HEK293T (cell line): ENCODE measurements at regions not wholly inside any gene's neighbourhood (a gene's known extent, or its start where the extent isn't known, plus 50 kb on each side); places are given as distances from the start of the nearest gene placed in this dataset.

Experiments
- CTCF ChIA-PET: fragments of 350-600 bp; formaldehyde crosslinking; extraction: SDS; loops from one replicate; lab custom pipeline; 2021; ENCODE audit warnings: antibody characterized with exemption, inconsistent platforms; lab: Yijun Ruan, JAX
- POLR2A ChIA-PET: fragments of 350-600 bp; formaldehyde crosslinking; extraction: SDS; loops from one replicate; lab custom pipeline; 2020; ENCODE audit warnings: antibody characterized with exemption, inconsistent platforms; lab: Yijun Ruan, JAX
- DNase-seq: peaks from one replicate; pipeline ENCODE4 v3.0.0; 2012; ENCODE audit warnings: mixed read lengths; ENCODE audit errors: extremely low spot score
- ARNT ChIP-seq: fragments of 450-650 bp; IDR thresholded peaks from 2 replicates; pipeline ENCODE4 v1.6.1; 2017; ENCODE audit warnings: mild to moderate bottlenecking
- BHLHE40 ChIP-seq: fragments of 450-650 bp; IDR thresholded peaks from 2 replicates; pipeline ENCODE4 v1.6.1; 2016; ENCODE audit warnings: mild to moderate bottlenecking, moderate library complexity, borderline replicate concordance
- CTBP1 ChIP-seq: fragments of 450-650 bp; IDR thresholded peaks from 2 replicates; pipeline ENCODE4 v1.6.1; 2016; ENCODE audit warnings: borderline replicate concordance
- ELF4 ChIP-seq: fragments of 450-650 bp; IDR thresholded peaks from 2 replicates; pipeline ENCODE4 v1.6.1; 2017; ENCODE audit warnings: antibody characterized with exemption
- FOXA1 ChIP-seq: fragments of 450-650 bp; IDR thresholded peaks from 2 replicates; pipeline ENCODE4 v1.6.1; 2016; ENCODE audit warnings: mild to moderate bottlenecking
- FOXK2 ChIP-seq: fragments of 450-650 bp; IDR thresholded peaks from 2 replicates; pipeline ENCODE4 v1.6.1; 2016; ENCODE audit warnings: mild to moderate bottlenecking
- FOXM1 ChIP-seq: fragments of 450-650 bp; IDR thresholded peaks from 2 replicates; pipeline ENCODE4 v1.6.1; 2017; ENCODE audit warnings: mild to moderate bottlenecking, borderline replicate concordance
- HDGF ChIP-seq: fragments of 450-650 bp; IDR thresholded peaks from 2 replicates; pipeline ENCODE4 v1.6.1; 2017; ENCODE audit warnings: antibody characterized with exemption, borderline replicate concordance
- L3MBTL2 ChIP-seq: fragments of 450-650 bp; conservative IDR thresholded peaks from 2 replicates; pipeline ENCODE4 v1.6.1; 2016; ENCODE audit warnings: mild to moderate bottlenecking
- LEF1 ChIP-seq: fragments of 450-650 bp; IDR thresholded peaks from 2 replicates; pipeline ENCODE4 v1.6.1; 2017; ENCODE audit warnings: mild to moderate bottlenecking, borderline replicate concordance
- NFRKB ChIP-seq: fragments of 450-650 bp; IDR thresholded peaks from 2 replicates; pipeline ENCODE4 v1.6.1; 2016; ENCODE audit warnings: mild to moderate bottlenecking, moderate library complexity
- PKNOX1 ChIP-seq: fragments of 450-650 bp; IDR thresholded peaks from 2 replicates; pipeline ENCODE4 v1.6.1; 2016
- SP1 ChIP-seq: fragments of 450-650 bp; IDR thresholded peaks from 2 replicates; pipeline ENCODE4 v1.6.1; 2017
- SUZ12 ChIP-seq: fragments of 450-650 bp; IDR thresholded peaks from 2 replicates; pipeline ENCODE4 v1.6.1; 2016; ENCODE audit warnings: mild to moderate bottlenecking
- TARDBP ChIP-seq: fragments of 450-650 bp; IDR thresholded peaks from 2 replicates; pipeline ENCODE4 v1.6.1; 2016
- ZNF384 ChIP-seq: fragments of 450-650 bp; IDR thresholded peaks from 2 replicates; pipeline ENCODE4 v1.6.1; 2016

GRCh38 chr21:25126564-25126963, 480.7 kb downstream of the MRPL39 start:
- CTCF ChIA-PET = no interaction called here
- POLR2A ChIA-PET = no interaction called here
- TF ChIP-seq BHLHE40 = no peak
- no peak for TF ChIP-seq ELF4
- no peak for TF ChIP-seq FOXA1
- TF ChIP-seq PKNOX1 = no peak
- TF ChIP-seq ARNT = no peak
- TF ChIP-seq FOXM1 = no peak
- no peak for TF ChIP-seq TARDBP
- no peak for DNase-seq

- ChIA-PET CTCF (interaction anchor here (0.6 kb wide), 1 partner anchor 1590 kb away, joined by 4 read pairs; no protein-coding TSS in a partner anchor), POLR2A (no interaction called here)
Measured at GRCh38 chr21:25118648-25119047, 488.6 kb downstream of the MRPL39 start.

GRCh38 chr21:25115021-25115420, 492.3 kb downstream of the MRPL39 start:
- TF ChIP-seq FOXK2 (no peak), ZNF384 (no peak), TARDBP (no peak), CTBP1 (no peak), L3MBTL2 (no peak), FOXA1 (no peak), ARNT (no peak), SP1 (no peak), FOXM1 (no peak)
- no peak for DNase-seq
- ChIA-PET POLR2A (no interaction called here), CTCF (no interaction called here)

More at GRCh38 chr21:25118648-25119047, 488.6 kb downstream of the MRPL39 start:
- no peak for DNase-seq
- no peak for TF ChIP-seq HDGF
- no peak for TF ChIP-seq ELF4
- no peak for TF ChIP-seq SUZ12

GRCh38 chr21:25107708-25108107, 499.6 kb downstream of the MRPL39 start:
- DNase-seq = no peak
- POLR2A ChIA-PET = no interaction called here
- CTCF ChIA-PET = no interaction called here
- no peak for TF ChIP-seq ELF4
- no peak for TF ChIP-seq FOXM1
- no peak for TF ChIP-seq ARNT
- no peak for TF ChIP-seq TARDBP
- TF ChIP-seq HDGF = no peak
- no peak for TF ChIP-seq SP1
- no peak for TF ChIP-seq LEF1
- TF ChIP-seq ZNF384 = no peak
- no peak for TF ChIP-seq FOXA1
- no peak for TF ChIP-seq PKNOX1
- TF ChIP-seq SUZ12 = no peak
- TF ChIP-seq L3MBTL2 = no peak
- TF ChIP-seq CTBP1 = no peak

- TF ChIP-seq CTBP1 = no peak
- TF ChIP-seq FOXM1 = no peak
- no peak for TF ChIP-seq NFRKB
- TF ChIP-seq ZNF384 = no peak
- TF ChIP-seq SP1 = no peak
- ChIA-PET POLR2A (no interaction called here), CTCF (no interaction called here)
- no peak for DNase-seq
Measured at GRCh38 chr21:25103500-25104207, 503.6 kb downstream of the MRPL39 start.

GRCh38 chr21:25097648-25098047, 509.6 kb downstream of the MRPL39 start:
- CTCF ChIA-PET = no interaction called here
- POLR2A ChIA-PET = no interaction called here
- TF ChIP-seq ZNF384 = no peak
- TF ChIP-seq FOXK2 = no peak
- no peak for DNase-seq

- POLR2A ChIA-PET = no interaction called here
- TF ChIP-seq FOXM1 = no peak
- no peak for TF ChIP-seq TARDBP
- TF ChIP-seq SUZ12 = no peak
- no peak for TF ChIP-seq HDGF
- no peak for TF ChIP-seq BHLHE40
- no peak for TF ChIP-seq L3MBTL2
- no peak for TF ChIP-seq CTBP1
- no peak for TF ChIP-seq ZNF384
- TF ChIP-seq FOXK2 = no peak
- TF ChIP-seq FOXA1 = no peak
- no peak for TF ChIP-seq PKNOX1
- TF ChIP-seq ELF4 = no peak
- DNase-seq = no peak
Measured at GRCh38 chr21:25094695-25095094, 512.6 kb downstream of the MRPL39 start.

More at GRCh38 chr21:25094695-25095094, 512.6 kb downstream of the MRPL39 start:
- CTCF ChIA-PET = no interaction called here
